DOHH2 (cell line): ENCODE measurements at regions not wholly inside any gene's neighbourhood (a gene's known extent, or its start where the extent isn't known, plus 50 kb on each side); places are given as distances from the start of the nearest gene placed in this dataset.

Experiments used
- H3F3A ChIP-seq: fragments of 200-600 bp; sonication (generic), shearing (Covaris generic); 2 replicates; pipeline ENCODE4 v1.6.0; 2016; ENCODE audit warnings: antibody characterized with exemption, mild to moderate bottlenecking; ENCODE audit not compliant: control insufficient read depth, insufficient read depth
- H3K27ac ChIP-seq: fragments of 200-600 bp; sonication (generic); 2 replicates; pipeline ENCODE4 v1.5.1; 2014; ENCODE audit warnings: low read depth, mild to moderate bottlenecking, low read length, moderate library complexity
- H3K27me3 ChIP-seq: fragments of 200-600 bp; sonication (generic); 2 replicates; pipeline ENCODE4 v1.6.1; 2014; ENCODE audit warnings: mild to moderate bottlenecking, low read length, mixed read lengths; ENCODE audit not compliant: control insufficient read depth
- H3K36me3 ChIP-seq: fragments of 200-600 bp; sonication (generic); 2 replicates; pipeline ENCODE4 v1.6.1; 2014; ENCODE audit warnings: mild to moderate bottlenecking, low read length, moderate library complexity, mixed read lengths; ENCODE audit not compliant: control insufficient read depth
- H3K4me1 ChIP-seq: fragments of 200-600 bp; sonication (generic); 2 replicates; pipeline ENCODE4 v1.6.1; 2014; ENCODE audit warnings: mild to moderate bottlenecking, low read length, mixed read lengths; ENCODE audit not compliant: control insufficient read depth
- H3K4me2 ChIP-seq: fragments of 200-600 bp; sonication (generic); 2 replicates; pipeline ENCODE4 v1.6.0; 2014; ENCODE audit warnings: mild to moderate bottlenecking, low read length, moderate library complexity
- H3K4me3 ChIP-seq: fragments of 200-600 bp; sonication (generic); 2 replicates; pipeline ENCODE4 v1.5.1; 2014; ENCODE audit warnings: mild to moderate bottlenecking, low read length, mixed read lengths
- H3K79me2 ChIP-seq: fragments of 200-600 bp; sonication (generic); 2 replicates; pipeline ENCODE4 v1.6.1; 2014; ENCODE audit warnings: mild to moderate bottlenecking, low read length, mixed read lengths; ENCODE audit not compliant: control insufficient read depth
- H3K9me2 ChIP-seq: fragments of 200-600 bp; sonication (generic); replicated peaks from 2 replicates; pipeline ENCODE4 v1.6.1; 2014; ENCODE audit warnings: mild to moderate bottlenecking, low read length, mixed read lengths; ENCODE audit not compliant: control insufficient read depth
- H3K9me3 ChIP-seq: fragments of 200-600 bp; sonication (generic); 2 replicates; pipeline ENCODE4 v1.6.1; 2014; ENCODE audit warnings: antibody characterized with exemption, low read length, mixed read lengths; ENCODE audit not compliant: control insufficient read depth, insufficient read depth
- H4K20me1 ChIP-seq: fragments of 200-600 bp; sonication (generic); 2 replicates; pipeline ENCODE4 v1.6.0; 2014; ENCODE audit warnings: low read depth, mild to moderate bottlenecking, antibody characterized with exemption, low read length, moderate library complexity; ENCODE audit not compliant: control insufficient read depth, insufficient read depth
- EZH2phosphoT487 ChIP-seq: fragments of 200-600 bp; sonication (generic); IDR thresholded peaks from 2 replicates; pipeline ENCODE4 v1.6.1; 2017; ENCODE audit warnings: borderline replicate concordance, mild to moderate bottlenecking, antibody characterized with exemption, low read length, moderate library complexity, mixed read lengths
- TF ChIP-seq, protein P1 (sequence below): fragments of 200-600 bp; sonication (generic); IDR thresholded peaks from one replicate; pipeline ENCODE4 v1.5.1; 2014; ENCODE audit warnings: antibody characterized with exemption, mild to moderate bottlenecking, low read depth, low read length; ENCODE audit not compliant: poor library complexity, severe bottlenecking

DNA sequence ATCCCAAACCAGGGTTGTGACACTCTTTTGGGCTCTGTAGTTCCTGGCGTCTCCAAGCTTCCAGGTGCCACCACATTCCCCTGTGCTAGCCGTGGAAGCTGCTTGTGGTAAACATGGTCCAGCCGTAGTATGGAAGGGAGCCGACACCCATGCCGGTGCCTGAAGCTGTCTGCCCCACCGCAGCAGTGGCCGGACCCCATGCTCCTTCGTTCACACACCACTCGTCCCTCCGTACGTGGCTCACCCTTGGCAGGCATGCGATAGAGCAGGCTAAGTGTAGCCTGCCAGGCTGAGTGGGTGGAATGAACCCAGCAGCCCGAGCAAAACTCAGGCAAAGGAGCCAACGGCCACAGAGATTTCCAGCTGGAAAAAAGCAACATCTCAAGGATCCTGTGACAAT lies 2030.4 kb downstream of the EFNA5 start:
- no peaks in the 10 kb centered on the region for H4K20me1 ChIP-seq
- H3K4me2 ChIP-seq, result no peak overlapping the region
- H3K4me3 ChIP-seq, result no peak overlapping the region
- no peaks in the 10 kb centered on the region for H3K79me2 ChIP-seq
- H3K27me3 ChIP-seq, result no peaks in the 10 kb centered on the region
- H3K27ac ChIP-seq, result no peak overlapping the region
- no peaks in the 10 kb centered on the region for H3K4me1 ChIP-seq
- no peaks in the 10 kb centered on the region for H3F3A ChIP-seq
- peaks cover 6% of the 10 kb centered on the region; the same call in 1 of the 2 replicates for H3K9me3 ChIP-seq
- TF ChIP-seq, protein P1, sequence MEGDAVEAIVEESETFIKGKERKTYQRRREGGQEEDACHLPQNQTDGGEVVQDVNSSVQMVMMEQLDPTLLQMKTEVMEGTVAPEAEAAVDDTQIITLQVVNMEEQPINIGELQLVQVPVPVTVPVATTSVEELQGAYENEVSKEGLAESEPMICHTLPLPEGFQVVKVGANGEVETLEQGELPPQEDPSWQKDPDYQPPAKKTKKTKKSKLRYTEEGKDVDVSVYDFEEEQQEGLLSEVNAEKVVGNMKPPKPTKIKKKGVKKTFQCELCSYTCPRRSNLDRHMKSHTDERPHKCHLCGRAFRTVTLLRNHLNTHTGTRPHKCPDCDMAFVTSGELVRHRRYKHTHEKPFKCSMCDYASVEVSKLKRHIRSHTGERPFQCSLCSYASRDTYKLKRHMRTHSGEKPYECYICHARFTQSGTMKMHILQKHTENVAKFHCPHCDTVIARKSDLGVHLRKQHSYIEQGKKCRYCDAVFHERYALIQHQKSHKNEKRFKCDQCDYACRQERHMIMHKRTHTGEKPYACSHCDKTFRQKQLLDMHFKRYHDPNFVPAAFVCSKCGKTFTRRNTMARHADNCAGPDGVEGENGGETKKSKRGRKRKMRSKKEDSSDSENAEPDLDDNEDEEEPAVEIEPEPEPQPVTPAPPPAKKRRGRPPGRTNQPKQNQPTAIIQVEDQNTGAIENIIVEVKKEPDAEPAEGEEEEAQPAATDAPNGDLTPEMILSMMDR, result no peak
- no peak for TF ChIP-seq EZH2phosphoT487
- no peaks in the 10 kb centered on the region for H3K36me3 ChIP-seq
- no peaks in the 10 kb centered on the region for H3K9me2 ChIP-seq

- Histone ChIP-seq H3K27ac (no peak overlapping the region), H3F3A (no peaks in the 10 kb centered on the region), H3K4me3 (no peak overlapping the region)
Observed at GRCh38 chr5:105639511-105639910, 2031.2 kb downstream of the EFNA5 start.

DNA sequence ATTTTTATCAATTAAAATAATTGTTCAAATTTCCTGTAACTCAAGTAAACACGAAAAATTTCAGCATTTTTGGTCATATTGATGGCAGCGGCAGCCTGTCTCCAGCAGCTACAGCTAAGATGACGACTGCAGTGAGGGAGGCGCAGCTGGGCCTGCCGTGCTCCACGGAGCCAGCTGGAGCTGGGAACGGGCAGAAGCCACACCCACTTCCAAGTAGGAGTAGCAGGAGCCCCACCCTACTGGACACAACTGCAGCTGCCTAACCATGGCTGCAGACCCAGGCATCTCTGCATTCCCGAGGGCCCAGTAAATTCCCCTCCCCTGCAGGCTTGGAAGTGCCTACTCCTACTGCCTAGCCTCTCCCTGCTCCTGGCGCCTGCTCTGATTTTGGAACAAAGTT lies 2031.7 kb downstream of the EFNA5 start:
- Histone ChIP-seq H4K20me1 (no peaks in the 10 kb centered on the region), H3F3A (no peaks in the 10 kb centered on the region), H3K36me3 (no peaks in the 10 kb centered on the region), H3K79me2 (no peaks in the 10 kb centered on the region), H3K4me1 (no peaks in the 10 kb centered on the region), H3K9me2 (no peaks in the 10 kb centered on the region), H3K4me3 (no peak overlapping the region), H3K27ac (no peak overlapping the region), H3K27me3 (no peaks in the 10 kb centered on the region), H3K9me3 (peaks cover 6% of the 10 kb centered on the region; the same call in 1 of the 2 replicates), H3K4me2 (no peak overlapping the region)
- no peak for TF ChIP-seq EZH2phosphoT487
- TF ChIP-seq, protein P1, result no peak

More at GRCh38 chr5:105639511-105639910, 2031.2 kb downstream of the EFNA5 start:
- no peak overlapping the region for H3K4me2 ChIP-seq
- TF ChIP-seq EZH2phosphoT487, result no peak
- TF ChIP-seq, protein P1, result no peak
- H3K9me2 ChIP-seq, result no peaks in the 10 kb centered on the region
- no peaks in the 10 kb centered on the region for H4K20me1 ChIP-seq
- H3K4me1 ChIP-seq, result no peaks in the 10 kb centered on the region
- no peaks in the 10 kb centered on the region for H3K36me3 ChIP-seq
- no peaks in the 10 kb centered on the region for H3K27me3 ChIP-seq
- no peaks in the 10 kb centered on the region for H3K79me2 ChIP-seq
- H3K9me3 ChIP-seq, result peaks cover 6% of the 10 kb centered on the region; the same call in 1 of the 2 replicates

GRCh38 chr5:105638437-105638836 lies 2032.3 kb downstream of the EFNA5 start:
- H3K4me2 ChIP-seq, result no peak overlapping the region
- peaks cover 6% of the 10 kb centered on the region; the same call in 1 of the 2 replicates for H3K9me3 ChIP-seq
- no peak overlapping the region for H3K27ac ChIP-seq
- TF ChIP-seq, protein P1, result no peak
- TF ChIP-seq EZH2phosphoT487, result no peak
- no peaks in the 10 kb centered on the region for H3K36me3 ChIP-seq
- no peaks in the 10 kb centered on the region for H4K20me1 ChIP-seq
- no peaks in the 10 kb centered on the region for H3K79me2 ChIP-seq
- no peaks in the 10 kb centered on the region for H3F3A ChIP-seq
- H3K4me1 ChIP-seq, result no peaks in the 10 kb centered on the region
- no peak overlapping the region for H3K4me3 ChIP-seq
- no peaks in the 10 kb centered on the region for H3K9me2 ChIP-seq
- no peaks in the 10 kb centered on the region for H3K27me3 ChIP-seq
